ENCODE measurements at regions not wholly inside any gene's neighbourhood (a gene's known extent, or its start where the extent isn't known, plus 50 kb on each side); places are given as distances from the start of the nearest gene placed in this dataset.
A peak's percentile ranks its signal among the peaks of the same experiment; 100 is the strongest.

DNA sequence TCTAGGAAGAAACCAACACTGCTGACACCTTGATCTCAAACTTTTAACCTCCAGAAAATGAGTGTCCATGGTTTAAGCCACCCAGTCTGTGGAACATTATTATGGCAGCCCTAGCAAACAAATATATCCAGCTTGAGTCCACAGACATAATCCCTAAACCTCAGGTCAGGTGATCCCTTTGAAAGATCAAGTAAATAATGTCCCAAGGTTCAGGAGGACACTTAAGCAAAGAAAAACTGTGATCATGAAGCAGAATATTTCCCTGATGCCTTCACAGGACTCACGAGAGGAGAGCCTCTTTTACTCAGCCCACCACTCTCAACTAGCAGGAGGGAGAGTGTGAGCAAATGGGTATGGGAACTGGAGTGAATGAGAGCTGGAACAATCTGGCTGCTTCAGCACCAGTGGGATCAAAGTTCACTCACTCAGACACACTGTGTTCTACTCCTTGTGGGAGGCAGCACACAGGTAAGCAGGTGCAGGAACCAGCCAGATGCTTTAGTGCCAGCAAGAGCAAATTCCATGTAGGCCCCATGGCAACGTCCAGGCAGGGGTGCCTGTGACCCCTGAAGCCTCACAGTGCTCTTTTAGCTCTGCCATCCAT lies 608.4 kb downstream of the RAB28 start:
- TF ChIP-seq, protein P1, sequence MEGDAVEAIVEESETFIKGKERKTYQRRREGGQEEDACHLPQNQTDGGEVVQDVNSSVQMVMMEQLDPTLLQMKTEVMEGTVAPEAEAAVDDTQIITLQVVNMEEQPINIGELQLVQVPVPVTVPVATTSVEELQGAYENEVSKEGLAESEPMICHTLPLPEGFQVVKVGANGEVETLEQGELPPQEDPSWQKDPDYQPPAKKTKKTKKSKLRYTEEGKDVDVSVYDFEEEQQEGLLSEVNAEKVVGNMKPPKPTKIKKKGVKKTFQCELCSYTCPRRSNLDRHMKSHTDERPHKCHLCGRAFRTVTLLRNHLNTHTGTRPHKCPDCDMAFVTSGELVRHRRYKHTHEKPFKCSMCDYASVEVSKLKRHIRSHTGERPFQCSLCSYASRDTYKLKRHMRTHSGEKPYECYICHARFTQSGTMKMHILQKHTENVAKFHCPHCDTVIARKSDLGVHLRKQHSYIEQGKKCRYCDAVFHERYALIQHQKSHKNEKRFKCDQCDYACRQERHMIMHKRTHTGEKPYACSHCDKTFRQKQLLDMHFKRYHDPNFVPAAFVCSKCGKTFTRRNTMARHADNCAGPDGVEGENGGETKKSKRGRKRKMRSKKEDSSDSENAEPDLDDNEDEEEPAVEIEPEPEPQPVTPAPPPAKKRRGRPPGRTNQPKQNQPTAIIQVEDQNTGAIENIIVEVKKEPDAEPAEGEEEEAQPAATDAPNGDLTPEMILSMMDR (IDR thresholded peaks at IDR 0.05; ENCODE audit: low read depth, low read length, missing control alignments), result no peak
- Histone ChIP-seq H3K4me3 (ENCODE audit: low read depth, low read length) (no peak overlapping the region), H3K27me3 (replicated peaks) (no peaks in the 10 kb centered on the region), H3K36me3 (replicated peaks) (no peaks in the 10 kb centered on the region), H3K27ac (no peak overlapping the region)
- in situ Hi-C loops (cut with HindIII; ENCODE audit: low pct_ligation_motif_present, low sequenced_read_pairs), result no loop called here
- no peak for DNase-seq

GRCh38 chr4:12873351-12873750 lies 610.8 kb downstream of the RAB28 start:
- in situ Hi-C loops (cut with HindIII; ENCODE audit: low pct_ligation_motif_present, low sequenced_read_pairs), result no loop called here
- no peak for DNase-seq
- Histone ChIP-seq H3K27ac (no peak overlapping the region), H3K4me3 (ENCODE audit: low read depth, low read length) (no peak overlapping the region), H3K27me3 (replicated peaks) (no peaks in the 10 kb centered on the region), H3K36me3 (replicated peaks) (no peaks in the 10 kb centered on the region)
- TF ChIP-seq, protein P1 (IDR thresholded peaks at IDR 0.05; ENCODE audit: low read depth, low read length, missing control alignments), result no peak

- Histone ChIP-seq H3K27ac (no peak overlapping the region), H3K27me3 (replicated peaks) (no peaks in the 10 kb centered on the region), H3K4me3 (ENCODE audit: low read depth, low read length) (no peak overlapping the region), H3K36me3 (replicated peaks) (no peaks in the 10 kb centered on the region)
- no peak for DNase-seq
- TF ChIP-seq, protein P1 (IDR thresholded peaks at IDR 0.05; ENCODE audit: low read depth, low read length, missing control alignments), result no peak
- in situ Hi-C loops (cut with HindIII; ENCODE audit: low pct_ligation_motif_present, low sequenced_read_pairs), result no loop called here
Observed at GRCh38 chr4:12861422-12861821, 622.7 kb downstream of the RAB28 start.

DNA sequence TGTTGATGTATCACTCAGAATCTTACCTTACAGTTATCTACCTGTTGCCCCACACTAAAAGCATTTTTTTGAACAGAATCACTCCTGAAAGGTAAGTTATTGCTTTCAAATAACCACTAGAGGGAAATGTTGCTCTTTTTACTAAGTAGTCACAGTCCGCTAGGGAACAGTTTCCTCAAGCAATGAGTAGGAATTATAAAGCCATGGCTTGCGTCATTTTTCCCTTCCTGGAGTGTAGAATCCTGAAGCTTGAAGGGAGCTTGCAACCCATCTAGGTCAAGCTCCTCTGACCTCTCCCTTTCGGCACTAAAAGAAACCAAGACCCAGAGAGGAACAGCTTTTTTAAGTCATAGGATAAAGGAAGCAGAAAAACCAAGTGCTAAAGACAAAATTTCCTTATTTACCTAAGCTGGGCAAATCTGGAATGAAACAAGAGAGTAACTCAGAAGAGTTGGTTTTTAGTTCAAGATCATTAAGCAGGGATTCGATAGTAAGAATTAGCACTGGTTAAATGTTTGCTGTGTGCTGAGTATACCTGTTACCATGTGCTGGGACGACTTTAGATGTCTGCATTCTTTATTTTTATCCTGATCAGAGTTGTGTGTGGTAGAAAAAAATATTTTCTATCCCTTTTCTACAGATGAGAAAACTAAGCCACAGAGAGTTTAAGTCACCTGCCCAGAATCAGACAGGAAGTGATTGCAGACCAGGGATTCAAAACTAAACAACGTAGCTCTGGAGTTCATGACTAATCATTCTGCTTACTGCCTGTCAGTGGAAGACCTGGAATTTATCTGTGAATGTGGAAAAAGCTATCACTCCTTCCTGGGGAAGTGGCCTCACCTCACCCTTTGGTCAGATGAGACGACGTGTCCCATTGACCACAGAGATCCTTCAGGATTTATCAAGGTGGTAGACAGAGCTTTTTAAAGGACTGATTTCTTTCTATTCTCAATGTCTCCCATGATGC lies 631.5 kb downstream of the RAB28 start:
- in situ Hi-C loops (cut with HindIII; ENCODE audit: low pct_ligation_motif_present, low sequenced_read_pairs), result no loop called here
- DNase-seq, result peak; percentile 31
- TF ChIP-seq, protein P1 (IDR thresholded peaks at IDR 0.05; ENCODE audit: low read depth, low read length, missing control alignments), result peak; percentile 44
- no peak overlapping the region for H3K27ac ChIP-seq
- H3K27me3 ChIP-seq (replicated peaks), result no peaks in the 10 kb centered on the region
- H3K4me3 ChIP-seq (ENCODE audit: low read depth, low read length), result no peak overlapping the region
- no peaks in the 10 kb centered on the region for H3K36me3 ChIP-seq (replicated peaks)

DNA sequence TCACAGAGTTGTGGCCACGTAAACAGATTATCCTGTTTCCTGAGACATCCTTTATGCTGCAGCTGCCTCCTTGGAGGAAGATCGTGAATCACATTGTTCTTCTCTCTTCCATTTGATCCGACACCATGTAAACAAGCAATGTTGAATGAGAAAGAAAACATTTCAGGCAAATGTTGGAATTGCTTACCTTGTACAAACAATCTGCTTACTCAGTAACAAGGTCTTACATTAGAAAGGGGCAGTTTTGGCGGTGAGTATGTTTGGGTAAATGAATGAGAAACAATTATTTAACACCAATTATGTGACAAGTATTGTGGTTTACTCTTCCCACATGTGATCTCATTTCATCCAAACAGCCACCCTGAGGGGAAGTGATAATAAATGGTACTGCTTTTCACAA lies 637.8 kb downstream of the RAB28 start:
- no peak for DNase-seq

More for the DNA sequence above, 637.8 kb downstream of the RAB28 start:
- TF ChIP-seq, protein P1 (IDR thresholded peaks at IDR 0.05; ENCODE audit: low read depth, low read length, missing control alignments), result no peak
- no peak overlapping the region for H3K4me3 ChIP-seq (ENCODE audit: low read depth, low read length)
- H3K36me3 ChIP-seq (replicated peaks), result no peaks in the 10 kb centered on the region
- in situ Hi-C loops (cut with HindIII; ENCODE audit: low pct_ligation_motif_present, low sequenced_read_pairs), result no loop called here
- no peaks in the 10 kb centered on the region for H3K27me3 ChIP-seq (replicated peaks)
- no peak overlapping the region for H3K27ac ChIP-seq
